ENCODE measurements at regions not wholly inside any gene's neighbourhood (a gene's known extent, or its start where the extent isn't known, plus 50 kb on each side); places are given as distances from the start of the nearest gene placed in this dataset.

DNA sequence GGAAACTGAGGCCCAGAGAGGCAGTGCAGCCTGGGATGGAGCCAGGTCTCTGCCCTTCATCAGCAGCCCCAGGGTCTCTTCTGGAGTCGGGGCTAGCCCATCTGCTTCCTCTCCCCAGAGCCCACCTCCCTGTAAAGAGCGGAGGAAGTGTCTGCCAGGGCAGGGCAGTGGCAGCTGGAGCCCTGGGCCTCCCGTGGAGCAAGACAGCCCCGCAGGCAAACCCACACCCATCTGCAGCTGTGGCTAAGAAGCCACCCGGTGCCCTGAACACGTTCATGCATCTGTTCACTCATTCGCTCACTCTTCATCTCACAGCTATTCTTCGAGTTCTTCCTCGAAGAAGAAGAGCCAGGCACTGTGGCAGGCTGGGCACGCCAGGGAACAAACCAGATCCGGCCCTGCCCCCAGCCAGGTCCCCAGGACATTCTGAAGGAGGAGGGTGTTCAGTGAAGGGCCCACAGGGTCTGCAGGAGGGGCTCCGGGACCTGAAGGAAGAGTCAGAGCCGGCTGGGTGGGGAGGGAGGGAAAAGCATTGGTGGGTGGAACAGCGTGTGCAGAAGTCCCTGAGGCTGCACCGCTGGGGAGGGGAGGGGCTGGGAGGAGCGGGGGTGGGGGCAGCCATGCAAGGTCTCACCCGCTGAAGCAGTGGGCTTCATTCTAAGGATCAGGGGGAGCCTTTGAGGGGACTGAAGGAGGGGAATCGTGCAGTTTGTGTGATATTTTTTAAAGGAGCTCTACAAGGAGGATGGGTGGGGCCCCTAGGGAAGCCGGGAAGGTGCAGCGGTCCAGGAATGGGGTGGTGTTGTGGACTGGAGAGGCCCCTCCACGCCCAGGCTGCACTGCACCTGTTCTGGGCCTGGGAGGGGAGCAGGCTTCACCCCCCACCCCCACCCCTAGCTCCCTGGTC, 99.1 kb downstream of the UNCX start:
- H3K9me3 ChIP-seq (ENCODE audit: control insufficient read depth, insufficient read depth, low read length) = no peaks in the 10 kb centered on the region
- no peak overlapping the region for H3K27ac ChIP-seq (ENCODE audit: low read depth, low read length)
- H3K4me3 ChIP-seq (ENCODE audit: low read depth, low read length) = no peak overlapping the region
- no peak overlapping the region for H3K9ac ChIP-seq (ENCODE audit: low read depth, low read length)
- no peaks in the 10 kb centered on the region for H3K4me1 ChIP-seq (ENCODE audit: control insufficient read depth, insufficient read depth, low read length)
- H3K27me3 ChIP-seq (ENCODE audit: control insufficient read depth, insufficient read depth, low read length) = no peaks in the 10 kb centered on the region
- no peaks in the 10 kb centered on the region for H3K36me3 ChIP-seq (ENCODE audit: control insufficient read depth, insufficient read depth, low read length)

DNA sequence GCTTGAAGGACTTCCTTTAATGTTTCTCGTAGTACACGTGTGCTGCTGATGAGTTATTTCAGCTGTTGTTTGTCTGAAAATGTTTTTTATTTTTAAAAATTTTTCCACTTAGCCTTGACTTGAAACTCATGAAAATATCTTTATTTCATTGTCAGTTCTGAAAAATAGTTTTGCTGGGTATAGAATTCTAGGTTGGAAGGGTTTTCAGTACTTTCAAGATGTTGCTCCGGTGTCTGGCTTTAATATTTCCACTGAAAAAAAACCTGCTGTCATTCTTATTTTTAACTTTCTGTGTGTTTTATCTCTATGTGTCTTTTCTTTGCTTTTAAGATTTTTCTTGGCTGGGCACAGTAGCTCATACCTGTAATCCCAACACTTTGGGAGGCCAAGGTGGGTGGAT, 103.8 kb downstream of the UNCX start:
- no peaks in the 10 kb centered on the region for H3K4me1 ChIP-seq (ENCODE audit: control insufficient read depth, insufficient read depth, low read length)
- no peaks in the 10 kb centered on the region for H3K36me3 ChIP-seq (ENCODE audit: control insufficient read depth, insufficient read depth, low read length)
- no peak overlapping the region for H3K4me3 ChIP-seq (ENCODE audit: low read depth, low read length)
- H3K9me3 ChIP-seq (ENCODE audit: control insufficient read depth, insufficient read depth, low read length) = no peaks in the 10 kb centered on the region
- H3K9ac ChIP-seq (ENCODE audit: low read depth, low read length) = no peak overlapping the region
- no peak overlapping the region for H3K27ac ChIP-seq (ENCODE audit: low read depth, low read length)
- no peaks in the 10 kb centered on the region for H3K27me3 ChIP-seq (ENCODE audit: control insufficient read depth, insufficient read depth, low read length)

DNA sequence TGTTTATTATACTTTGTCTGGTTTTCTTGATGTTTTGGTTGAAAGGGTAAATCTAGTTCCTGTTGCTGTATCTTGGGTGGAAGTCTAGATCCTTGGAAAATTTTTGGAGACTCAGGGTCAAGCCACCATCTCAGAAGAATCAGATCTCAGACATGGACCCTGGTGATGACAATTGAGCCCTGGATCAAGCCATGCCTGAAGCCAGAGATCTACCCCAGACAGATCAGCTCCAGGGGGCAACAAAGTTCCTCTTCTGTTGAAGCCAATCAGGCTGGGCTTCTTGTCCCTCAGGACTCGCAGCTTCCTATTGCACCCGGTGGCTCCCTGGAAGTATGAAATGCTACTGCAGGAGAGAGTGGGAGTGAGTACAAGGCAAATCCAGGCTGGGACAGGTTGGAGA, 106.9 kb downstream of the UNCX start:
- Histone ChIP-seq H3K9ac (ENCODE audit: low read depth, low read length) (no peak overlapping the region), H3K27me3 (ENCODE audit: control insufficient read depth, insufficient read depth, low read length) (no peaks in the 10 kb centered on the region), H3K4me3 (ENCODE audit: low read depth, low read length) (no peak overlapping the region), H3K4me1 (ENCODE audit: control insufficient read depth, insufficient read depth, low read length) (no peaks in the 10 kb centered on the region), H3K9me3 (ENCODE audit: control insufficient read depth, insufficient read depth, low read length) (no peaks in the 10 kb centered on the region), H3K36me3 (ENCODE audit: control insufficient read depth, insufficient read depth, low read length) (no peaks in the 10 kb centered on the region), H3K27ac (ENCODE audit: low read depth, low read length) (no peak overlapping the region)

DNA sequence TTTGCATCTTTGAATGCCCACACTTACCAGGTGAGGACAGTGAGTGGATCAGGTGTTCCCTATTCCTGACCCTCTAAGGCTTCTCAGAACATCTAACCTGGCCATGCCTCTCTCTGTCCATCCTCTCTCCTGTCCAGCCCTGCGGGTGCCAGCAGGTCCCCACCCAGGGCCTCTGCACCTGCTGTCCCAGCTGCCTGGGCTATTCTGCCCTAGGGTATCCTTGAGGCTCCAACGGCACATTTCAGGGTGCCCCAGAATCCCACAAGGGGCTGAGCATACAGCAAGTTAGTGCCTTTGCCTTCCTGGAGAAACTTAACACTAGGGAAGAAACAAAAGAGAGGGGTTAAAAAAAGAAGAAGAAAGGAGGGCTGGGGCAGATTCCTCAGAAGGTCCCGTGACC, 107.4 kb downstream of the UNCX start:
- Histone ChIP-seq H3K9ac (ENCODE audit: low read depth, low read length) (no peak overlapping the region), H3K9me3 (ENCODE audit: control insufficient read depth, insufficient read depth, low read length) (no peaks in the 10 kb centered on the region), H3K36me3 (ENCODE audit: control insufficient read depth, insufficient read depth, low read length) (no peaks in the 10 kb centered on the region), H3K4me1 (ENCODE audit: control insufficient read depth, insufficient read depth, low read length) (no peaks in the 10 kb centered on the region), H3K27ac (ENCODE audit: low read depth, low read length) (no peak overlapping the region), H3K4me3 (ENCODE audit: low read depth, low read length) (no peak overlapping the region), H3K27me3 (ENCODE audit: control insufficient read depth, insufficient read depth, low read length) (no peaks in the 10 kb centered on the region)

DNA sequence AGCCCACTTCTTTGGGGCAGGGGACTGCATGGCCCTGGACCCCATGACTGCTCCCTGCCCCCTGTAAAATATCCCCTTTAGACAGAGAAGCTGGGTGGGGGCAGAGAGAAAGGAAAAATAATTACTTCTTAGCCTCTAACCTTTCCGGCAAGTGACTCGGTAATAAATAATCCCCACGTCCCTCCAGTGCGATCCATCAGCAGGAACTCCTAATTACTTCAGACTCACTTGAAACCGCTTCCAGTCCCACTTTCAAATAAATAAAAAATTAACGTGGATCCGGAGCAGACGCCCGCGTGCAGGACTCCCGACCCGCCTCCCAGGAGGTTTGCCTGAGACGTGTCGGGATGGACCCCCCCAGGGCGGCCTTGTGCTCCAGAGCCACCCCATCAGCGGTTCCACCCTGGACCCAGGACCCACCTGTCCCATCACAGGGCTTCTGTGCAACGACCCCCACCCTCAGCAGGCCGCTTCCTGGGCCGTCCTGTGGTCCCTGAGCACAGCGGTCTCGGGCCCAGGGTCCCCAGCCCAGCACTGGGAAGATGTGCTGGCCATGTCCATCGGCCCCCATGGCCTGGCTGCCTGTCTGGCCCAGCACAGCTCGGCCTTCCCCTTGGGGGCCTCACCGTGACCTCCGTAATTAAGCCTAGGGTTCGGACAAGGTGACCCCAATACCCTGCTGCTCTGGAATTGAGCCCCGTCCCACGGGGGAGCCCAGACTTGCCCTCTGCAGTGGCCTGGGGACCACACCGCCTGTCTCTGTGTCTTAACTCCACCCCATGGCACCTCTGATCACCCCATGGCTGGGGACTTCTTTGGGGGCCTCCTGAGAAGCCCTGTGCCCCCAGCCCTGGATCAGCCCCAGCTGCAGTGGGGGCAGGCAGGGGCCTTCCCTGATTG, 108.0 kb downstream of the UNCX start:
- Histone ChIP-seq H3K27me3 (ENCODE audit: control insufficient read depth, insufficient read depth, low read length) (no peaks in the 10 kb centered on the region), H3K27ac (ENCODE audit: low read depth, low read length) (no peak overlapping the region), H3K9ac (ENCODE audit: low read depth, low read length) (no peak overlapping the region), H3K9me3 (ENCODE audit: control insufficient read depth, insufficient read depth, low read length) (no peaks in the 10 kb centered on the region), H3K36me3 (ENCODE audit: control insufficient read depth, insufficient read depth, low read length) (no peaks in the 10 kb centered on the region), H3K4me3 (ENCODE audit: low read depth, low read length) (no peak overlapping the region), H3K4me1 (ENCODE audit: control insufficient read depth, insufficient read depth, low read length) (no peaks in the 10 kb centered on the region)

DNA sequence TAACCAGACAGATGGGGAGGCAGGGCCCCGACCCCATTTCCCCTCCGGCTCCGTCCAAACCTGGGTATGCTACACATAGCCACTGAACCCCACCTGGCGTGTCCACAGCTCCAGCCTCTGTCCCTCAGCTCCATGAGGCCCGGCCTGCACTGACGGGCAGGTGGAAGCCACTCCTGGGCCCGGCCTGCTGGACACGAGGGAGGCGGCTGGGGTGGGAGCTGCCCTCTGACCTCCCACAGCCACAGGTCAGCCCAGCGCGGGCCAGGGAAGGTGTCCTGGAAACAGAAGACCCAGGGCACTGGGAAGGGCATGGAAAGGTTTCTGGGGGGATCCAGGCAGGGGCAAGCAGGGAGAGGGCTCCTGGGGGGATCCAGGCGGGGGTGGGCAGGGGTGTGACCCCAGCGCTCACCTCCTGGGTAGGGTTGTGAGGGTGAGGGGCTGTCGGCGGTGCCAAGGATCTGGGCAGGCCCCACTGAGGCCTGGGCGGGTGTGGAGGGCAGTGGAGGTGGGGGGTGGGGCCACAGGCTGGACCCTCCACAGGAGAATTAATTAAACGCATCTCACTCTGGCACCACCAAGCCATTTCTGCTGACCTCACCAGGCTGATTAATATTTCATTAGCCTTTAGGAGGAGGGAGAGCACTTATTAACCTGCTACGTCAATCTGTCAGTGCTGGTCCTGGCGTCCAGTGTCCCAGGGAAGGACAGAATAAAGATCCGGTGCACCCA, 108.9 kb downstream of the UNCX start:
- H3K27me3 ChIP-seq (ENCODE audit: control insufficient read depth, insufficient read depth, low read length) = no peaks in the 10 kb centered on the region
- no peaks in the 10 kb centered on the region for H3K4me1 ChIP-seq (ENCODE audit: control insufficient read depth, insufficient read depth, low read length)
- H3K36me3 ChIP-seq (ENCODE audit: control insufficient read depth, insufficient read depth, low read length) = no peaks in the 10 kb centered on the region
- H3K9me3 ChIP-seq (ENCODE audit: control insufficient read depth, insufficient read depth, low read length) = no peaks in the 10 kb centered on the region
- H3K4me3 ChIP-seq (ENCODE audit: low read depth, low read length) = no peak overlapping the region
- H3K9ac ChIP-seq (ENCODE audit: low read depth, low read length) = no peak overlapping the region
- no peak overlapping the region for H3K27ac ChIP-seq (ENCODE audit: low read depth, low read length)

DNA sequence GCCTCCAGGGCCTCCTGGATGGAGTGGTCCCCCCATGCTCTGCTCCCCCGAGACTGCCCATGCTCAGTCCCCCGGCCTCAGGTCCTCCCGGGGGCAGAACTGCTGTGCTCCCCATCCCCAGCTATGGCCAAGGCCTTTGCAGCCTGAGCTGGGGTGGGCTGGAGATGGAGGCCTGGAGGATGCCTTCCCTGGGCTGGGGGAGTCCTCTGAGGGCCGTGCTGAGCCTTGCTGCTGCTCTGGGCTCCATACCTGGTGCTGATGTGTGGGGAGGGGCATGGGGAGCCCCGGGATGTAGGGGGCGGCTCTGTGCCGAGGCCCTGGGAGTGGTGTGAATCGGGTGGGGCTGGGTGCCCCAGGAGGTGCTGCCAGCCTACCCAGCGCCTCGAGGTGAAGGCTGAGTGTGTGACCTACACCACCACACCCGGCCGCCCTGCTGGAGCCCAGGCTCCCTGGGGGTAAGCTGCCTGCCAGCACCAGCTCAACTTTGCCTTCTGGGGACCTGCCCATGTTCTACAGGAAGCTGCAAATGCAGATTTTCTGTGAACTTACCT, 109.5 kb downstream of the UNCX start:
- H3K27me3 ChIP-seq (ENCODE audit: control insufficient read depth, insufficient read depth, low read length) = no peaks in the 10 kb centered on the region
- no peak overlapping the region for H3K4me3 ChIP-seq (ENCODE audit: low read depth, low read length)
- H3K9ac ChIP-seq (ENCODE audit: low read depth, low read length) = no peak overlapping the region
- H3K9me3 ChIP-seq (ENCODE audit: control insufficient read depth, insufficient read depth, low read length) = no peaks in the 10 kb centered on the region
- H3K27ac ChIP-seq (ENCODE audit: low read depth, low read length) = no peak overlapping the region
- H3K4me1 ChIP-seq (ENCODE audit: control insufficient read depth, insufficient read depth, low read length) = no peaks in the 10 kb centered on the region
- H3K36me3 ChIP-seq (ENCODE audit: control insufficient read depth, insufficient read depth, low read length) = no peaks in the 10 kb centered on the region

DNA sequence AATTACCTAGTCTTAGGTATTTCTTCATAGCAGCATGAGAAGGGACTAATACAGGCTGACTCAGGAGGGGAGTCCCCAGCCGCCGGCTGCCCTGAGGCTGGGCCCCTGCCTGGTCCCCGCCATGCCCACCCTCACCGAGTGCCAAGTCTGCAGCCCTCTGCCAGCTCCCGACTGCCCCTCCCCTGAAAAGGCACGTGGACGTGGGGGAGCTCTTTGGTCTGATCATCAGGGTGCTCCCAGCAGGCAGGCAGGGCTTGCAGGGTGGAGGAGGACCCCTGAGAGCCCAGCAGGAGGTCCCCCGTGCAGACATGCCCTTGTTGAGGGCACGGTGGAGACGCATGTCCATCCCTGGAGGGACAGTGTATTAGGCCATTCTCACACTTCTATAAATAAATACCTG, 110.9 kb downstream of the UNCX start:
- Histone ChIP-seq H3K9me3 (ENCODE audit: control insufficient read depth, insufficient read depth, low read length) (no peaks in the 10 kb centered on the region), H3K4me1 (ENCODE audit: control insufficient read depth, insufficient read depth, low read length) (no peaks in the 10 kb centered on the region), H3K27me3 (ENCODE audit: control insufficient read depth, insufficient read depth, low read length) (no peaks in the 10 kb centered on the region), H3K4me3 (ENCODE audit: low read depth, low read length) (no peak overlapping the region), H3K9ac (ENCODE audit: low read depth, low read length) (no peak overlapping the region), H3K27ac (ENCODE audit: low read depth, low read length) (no peak overlapping the region), H3K36me3 (ENCODE audit: control insufficient read depth, insufficient read depth, low read length) (no peaks in the 10 kb centered on the region)

DNA sequence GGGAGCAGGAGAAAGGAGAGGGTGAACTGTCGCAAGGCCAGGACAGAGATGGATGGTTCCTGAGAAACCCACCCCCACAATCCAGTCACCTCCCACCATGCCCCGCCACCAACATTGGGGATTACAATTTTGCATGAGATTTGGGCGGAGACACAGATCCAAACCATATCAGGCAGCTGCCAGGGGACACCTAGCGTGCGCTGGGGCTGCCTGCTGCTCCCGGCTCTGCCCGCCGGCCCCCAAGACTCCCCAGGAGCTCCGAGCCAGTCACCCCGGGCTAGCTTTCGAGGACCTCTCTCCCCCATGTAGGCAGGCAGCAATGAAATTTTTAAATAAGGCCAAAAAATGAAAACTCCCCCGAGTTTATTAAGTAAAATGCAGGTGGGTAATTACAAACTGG, 111.7 kb downstream of the UNCX start:
- H3K27me3 ChIP-seq (ENCODE audit: control insufficient read depth, insufficient read depth, low read length) = no peaks in the 10 kb centered on the region

DNA sequence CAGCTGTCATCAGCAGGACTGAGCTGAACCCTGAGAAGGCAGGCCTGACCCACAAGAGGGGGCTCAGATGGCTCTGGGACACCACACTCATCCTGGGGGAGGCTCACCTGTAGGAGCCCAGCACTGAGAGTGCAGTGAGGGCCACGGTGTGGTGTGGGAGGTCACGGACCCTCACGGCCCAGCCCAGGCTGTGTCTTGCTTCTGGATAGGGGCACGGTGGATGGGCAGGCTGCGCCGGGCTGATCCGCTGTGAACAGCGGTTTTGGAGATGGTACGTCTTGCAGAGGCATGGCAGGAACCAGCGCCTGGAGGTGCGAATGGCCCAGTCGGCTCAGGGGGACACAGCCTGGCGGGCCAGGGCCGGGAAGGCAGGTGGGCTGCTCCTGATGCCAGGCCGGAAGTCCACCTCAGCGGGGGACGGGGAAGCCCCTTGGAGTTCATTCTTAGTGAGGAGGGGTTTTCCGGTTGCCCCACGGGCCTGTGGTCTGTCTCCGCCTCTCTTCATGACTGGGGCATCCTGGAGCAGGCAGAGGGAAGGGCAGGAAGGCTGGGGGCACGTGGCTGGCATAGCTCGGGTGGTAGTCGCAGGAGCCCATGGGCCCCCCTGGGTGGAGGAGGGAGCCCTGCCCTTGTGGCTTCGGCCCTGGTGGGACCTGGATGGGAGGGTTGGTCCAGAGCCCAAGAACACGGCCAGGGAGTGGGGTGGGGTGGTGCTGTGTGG, 112.5 kb downstream of the UNCX start:
- Histone ChIP-seq H3K27ac (ENCODE audit: low read depth, low read length) (no peak overlapping the region), H3K36me3 (ENCODE audit: control insufficient read depth, insufficient read depth, low read length) (no peaks in the 10 kb centered on the region), H3K9ac (ENCODE audit: low read depth, low read length) (no peak overlapping the region), H3K4me1 (ENCODE audit: control insufficient read depth, insufficient read depth, low read length) (no peaks in the 10 kb centered on the region), H3K9me3 (ENCODE audit: control insufficient read depth, insufficient read depth, low read length) (no peaks in the 10 kb centered on the region), H3K27me3 (ENCODE audit: control insufficient read depth, insufficient read depth, low read length) (no peaks in the 10 kb centered on the region), H3K4me3 (ENCODE audit: low read depth, low read length) (no peak overlapping the region)

More for the DNA sequence above, 111.7 kb downstream of the UNCX start:
- Histone ChIP-seq H3K4me3 (ENCODE audit: low read depth, low read length) (no peak overlapping the region), H3K4me1 (ENCODE audit: control insufficient read depth, insufficient read depth, low read length) (no peaks in the 10 kb centered on the region), H3K36me3 (ENCODE audit: control insufficient read depth, insufficient read depth, low read length) (no peaks in the 10 kb centered on the region), H3K27ac (ENCODE audit: low read depth, low read length) (no peak overlapping the region), H3K9ac (ENCODE audit: low read depth, low read length) (no peak overlapping the region), H3K9me3 (ENCODE audit: control insufficient read depth, insufficient read depth, low read length) (no peaks in the 10 kb centered on the region)

Measured in HUES48 (cell line).